Activated naive CD4-positive, alpha-beta T cell treated with anti-CD3 and anti-CD28 coated beads, Interleukin-2, amount 10 ng/mL, durations not matched to agents 7 days and 5 days (primary cell): ENCODE measurements at regions not wholly inside any gene's neighbourhood (a gene's known extent, or its start where the extent isn't known, plus 50 kb on each side); places are given as distances from the start of the nearest gene placed in this dataset.
"Not testable (repeated sequence)": the region's sequence is repeated elsewhere in the genome, so short reads cannot be mapped to it uniquely, and the experiment has no call there.

Experiments used
- CTCF ChIA-PET: fragments of 350-600 bp; sonication (Branson Sonifier 250); formaldehyde crosslinking; loops from one replicate; lab custom pipeline; 2021; ENCODE audit warnings: antibody characterized with exemption; lab: Charles Lee
- DNase-seq: peaks from one replicate; pipeline ENCODE4 v3.0.0-alpha.2; 2020
- H3K27ac Mint-ChIP-seq: one replicate; pipeline ENCODE4 v1.8.0; 2021; ENCODE audit warnings: mild to moderate bottlenecking, moderate library complexity, mixed read lengths
- H3K27me3 Mint-ChIP-seq: one replicate; pipeline ENCODE4 v1.8.0; 2021; ENCODE audit warnings: mild to moderate bottlenecking, mixed read lengths
- H3K36me3 Mint-ChIP-seq: one replicate; pipeline ENCODE4 v1.8.0; 2021; ENCODE audit warnings: mixed read lengths
- H3K4me1 Mint-ChIP-seq: one replicate; pipeline ENCODE4 v1.8.0; 2021; ENCODE audit warnings: mixed read lengths
- H3K4me3 Mint-ChIP-seq: one replicate; pipeline ENCODE4 v1.8.0; 2021; ENCODE audit warnings: mild to moderate bottlenecking, moderate library complexity, mixed read lengths
- H3K9me3 Mint-ChIP-seq: one replicate; pipeline ENCODE4 v1.8.0; 2021; ENCODE audit warnings: mixed read lengths

- no peak overlapping the region for H3K27ac Mint-ChIP-seq
- no peak overlapping the region for H3K4me3 Mint-ChIP-seq
- H3K27me3 Mint-ChIP-seq: no peaks in the 10 kb centered on the region
- H3K9me3 Mint-ChIP-seq: no peaks in the 10 kb centered on the region
- H3K36me3 Mint-ChIP-seq: peaks cover 10% of the 10 kb centered on the region
- DNase-seq: no peak
- CTCF ChIA-PET: no interaction called here
- H3K4me1 Mint-ChIP-seq: peaks cover 40% of the 10 kb centered on the region
Observed at GRCh38 chr9:747567-747966, 93.9 kb upstream of the DMRT1 start.

DNA sequence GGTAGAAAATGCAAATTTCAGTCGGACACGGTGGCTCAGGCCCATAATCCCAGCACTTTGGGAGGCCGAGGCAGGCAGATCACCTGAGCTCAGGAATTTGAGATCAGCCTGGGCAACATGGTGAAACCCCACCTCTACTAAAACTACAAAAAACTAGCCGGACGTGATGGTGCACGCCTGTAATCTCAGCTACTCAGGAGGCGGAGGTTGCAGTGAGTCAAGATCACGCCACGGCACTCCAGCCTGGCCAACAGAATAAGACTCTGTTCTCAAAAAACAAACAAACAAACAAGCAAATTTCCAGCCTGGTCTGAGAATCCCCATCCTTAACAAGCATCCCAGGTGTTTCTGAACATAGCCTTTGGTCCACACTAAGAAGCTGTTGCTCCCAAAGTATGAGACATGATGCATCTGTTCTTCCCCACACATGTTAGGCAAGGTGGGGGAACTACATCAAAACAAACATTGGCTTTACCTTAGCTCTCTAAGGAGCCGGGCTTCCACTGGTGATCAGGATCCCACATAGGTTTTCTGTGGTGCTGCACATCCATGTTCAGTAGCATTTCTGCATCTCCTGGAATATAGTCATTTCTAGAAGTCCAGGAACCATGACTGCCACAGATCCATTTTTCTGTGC is 92.5 kb upstream of the DMRT1 start:
- Mint-ChIP-seq H3K9me3 (no peaks in the 10 kb centered on the region), H3K27ac (no peak overlapping the region), H3K36me3 (peaks cover 10% of the 10 kb centered on the region), H3K4me3 (no peak overlapping the region), H3K27me3 (no peaks in the 10 kb centered on the region), H3K4me1 (peaks cover 40% of the 10 kb centered on the region)
- no peak for DNase-seq
- CTCF ChIA-PET: interaction anchor here (1.3 kb wide), 1 partner anchor 16 kb away, joined by 4 read pairs; no protein-coding TSS in a partner anchor

GRCh38 chr9:749716-750115 is 91.8 kb upstream of the DMRT1 start:
- Mint-ChIP-seq H3K9me3 (no peaks in the 10 kb centered on the region), H3K27ac (no peak overlapping the region), H3K27me3 (no peaks in the 10 kb centered on the region), H3K36me3 (peaks cover 7% of the 10 kb centered on the region), H3K4me1 (peaks cover 40% of the 10 kb centered on the region), H3K4me3 (no peak overlapping the region)
- CTCF ChIA-PET: interaction anchor here (1.3 kb wide), 1 partner anchor 15 kb away, joined by 4 read pairs; no protein-coding TSS in a partner anchor
- peak; percentile 62 for DNase-seq

DNA sequence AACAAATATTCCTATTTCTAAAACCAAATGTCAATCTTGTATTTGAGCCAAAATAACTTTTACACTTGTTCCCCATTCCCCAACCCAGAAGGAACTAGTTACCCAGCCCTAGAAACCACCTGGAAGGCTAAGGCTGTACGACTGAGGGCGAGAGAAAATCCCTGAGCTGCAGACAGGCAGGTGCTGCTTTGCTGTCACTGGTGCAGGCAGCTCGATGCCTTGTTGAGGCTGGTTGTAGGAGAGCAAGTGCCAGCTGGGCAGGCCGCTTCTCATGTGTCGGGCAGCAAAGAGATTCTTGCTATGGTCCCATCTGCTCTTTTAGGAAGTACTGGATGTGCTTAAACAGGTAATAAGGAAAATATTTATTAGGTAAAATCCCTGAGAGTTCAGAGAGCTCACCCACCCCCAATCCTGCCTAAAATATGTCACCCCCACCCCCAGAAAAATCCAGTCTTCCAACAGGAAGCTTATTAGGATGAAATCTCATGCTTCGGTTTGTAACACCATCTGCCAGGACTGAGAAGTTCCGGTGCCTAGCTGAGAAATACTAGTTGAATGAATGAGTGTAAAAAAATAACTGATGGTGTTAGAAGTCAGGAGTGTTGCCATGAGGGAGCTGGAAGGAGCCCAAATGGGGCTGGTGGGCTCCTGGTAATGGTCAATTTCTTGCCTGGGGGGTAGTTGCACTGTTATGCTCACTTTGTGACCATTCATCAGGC is 91.1 kb upstream of the DMRT1 start:
- CTCF ChIA-PET: interaction anchor here (0.6 to 1.3 kb wide), 3 partner anchors 14 to 448 kb away, joined by 3 to 4 read pairs (median 3); no protein-coding TSS in a partner anchor
- Mint-ChIP-seq H3K9me3 (no peaks in the 10 kb centered on the region), H3K36me3 (peaks cover 7% of the 10 kb centered on the region), H3K27me3 (no peaks in the 10 kb centered on the region), H3K27ac (peak overlapping the region; percentile 24), H3K4me3 (no peak overlapping the region), H3K4me1 (peaks cover 45% of the 10 kb centered on the region)
- no peak for DNase-seq

DNA sequence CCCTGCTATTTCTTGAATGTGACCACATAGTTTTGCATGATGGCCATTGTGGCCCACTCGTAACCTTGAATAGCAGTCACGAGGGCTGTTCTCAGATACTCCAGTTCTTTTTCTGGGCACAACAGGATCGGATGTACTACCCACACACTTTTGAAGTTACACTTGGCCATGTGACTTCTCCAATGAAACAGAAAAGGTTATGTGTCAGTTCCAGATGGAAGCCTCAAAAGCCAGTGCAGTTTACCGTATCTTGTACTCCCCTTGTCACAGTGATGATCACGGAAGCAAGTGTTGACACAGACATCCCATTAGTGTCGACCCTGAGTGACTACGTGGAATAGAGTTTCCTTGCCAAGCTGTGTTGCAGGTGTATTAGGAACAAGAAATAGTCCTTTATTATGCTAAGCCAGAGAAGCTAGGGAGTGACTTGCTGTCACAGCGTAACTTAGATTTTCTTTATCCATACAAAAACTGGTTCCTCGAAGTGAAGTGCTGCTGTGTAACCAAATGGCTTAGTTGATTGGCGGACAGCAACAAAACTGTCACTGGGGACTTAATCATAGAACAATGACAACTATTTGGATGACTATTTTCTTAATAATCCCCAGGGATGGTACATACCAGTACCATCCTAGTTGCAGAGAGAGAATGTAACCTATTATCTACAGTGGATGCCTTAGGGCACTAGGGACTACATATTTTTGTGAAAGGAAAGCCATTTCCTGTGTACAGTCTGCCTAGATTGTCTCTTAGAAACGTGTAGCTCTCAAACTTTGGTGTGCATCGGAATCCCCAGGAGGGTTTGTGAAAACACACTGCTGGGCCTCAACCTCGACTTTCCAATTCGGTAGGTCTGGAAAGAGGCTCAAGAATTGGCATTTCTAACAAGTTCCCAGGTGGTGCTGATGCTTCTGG is 90.1 kb upstream of the DMRT1 start:
- CTCF ChIA-PET: interaction anchor here (0.6 to 1.6 kb wide), 3 partner anchors 32 to 449 kb away, joined by 3 to 4 read pairs (median 3); no protein-coding TSS in a partner anchor
- peaks cover 53% of the 10 kb centered on the region for H3K4me1 Mint-ChIP-seq
- no peak overlapping the region for H3K27ac Mint-ChIP-seq
- no peaks in the 10 kb centered on the region for H3K9me3 Mint-ChIP-seq
- peaks cover 3% of the 10 kb centered on the region for H3K36me3 Mint-ChIP-seq
- no peak overlapping the region for H3K4me3 Mint-ChIP-seq
- H3K27me3 Mint-ChIP-seq: peaks cover 3% of the 10 kb centered on the region
- DNase-seq: no peak

DNA sequence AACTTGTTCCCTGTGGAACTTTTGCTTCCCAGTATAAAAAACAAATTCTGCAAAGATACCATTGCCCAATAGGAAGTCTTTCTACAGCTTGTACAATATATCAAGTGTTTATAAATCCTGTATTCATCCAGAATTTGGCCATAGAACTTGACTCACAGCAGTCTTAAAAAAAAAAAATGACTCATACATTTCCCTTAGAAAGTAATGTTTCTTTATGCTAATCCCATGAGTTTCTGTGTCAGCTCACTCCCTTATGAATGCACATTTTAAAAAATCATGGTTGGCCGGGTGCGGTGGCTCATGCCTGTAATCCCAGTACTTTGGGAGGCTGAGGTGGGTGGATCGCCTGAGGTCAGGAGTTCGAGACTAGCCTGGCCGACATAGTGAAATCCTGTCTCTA is 89.3 kb upstream of the DMRT1 start:
- Mint-ChIP-seq H3K4me1 (peaks cover 54% of the 10 kb centered on the region), H3K4me3 (no peak overlapping the region), H3K27me3 (peaks cover 8% of the 10 kb centered on the region), H3K9me3 (no peaks in the 10 kb centered on the region), H3K36me3 (peaks cover 3% of the 10 kb centered on the region), H3K27ac (no peak overlapping the region)
- CTCF ChIA-PET: interaction anchor here (0.6 to 1.6 kb wide), 2 partner anchors 33 to 139 kb away, joined by 3 to 4 read pairs; no protein-coding TSS in a partner anchor
- DNase-seq: no peak

- H3K9me3 Mint-ChIP-seq: no peaks in the 10 kb centered on the region
- H3K4me3 Mint-ChIP-seq: no peak overlapping the region
- DNase-seq: no peak
- H3K27me3 Mint-ChIP-seq: peaks cover 13% of the 10 kb centered on the region
- peaks cover 57% of the 10 kb centered on the region for H3K4me1 Mint-ChIP-seq
- CTCF ChIA-PET: no interaction called here
- no peak overlapping the region for H3K27ac Mint-ChIP-seq
- H3K36me3 Mint-ChIP-seq: peaks cover 3% of the 10 kb centered on the region
Observed at GRCh38 chr9:752681-753200, 88.8 kb upstream of the DMRT1 start.

DNA sequence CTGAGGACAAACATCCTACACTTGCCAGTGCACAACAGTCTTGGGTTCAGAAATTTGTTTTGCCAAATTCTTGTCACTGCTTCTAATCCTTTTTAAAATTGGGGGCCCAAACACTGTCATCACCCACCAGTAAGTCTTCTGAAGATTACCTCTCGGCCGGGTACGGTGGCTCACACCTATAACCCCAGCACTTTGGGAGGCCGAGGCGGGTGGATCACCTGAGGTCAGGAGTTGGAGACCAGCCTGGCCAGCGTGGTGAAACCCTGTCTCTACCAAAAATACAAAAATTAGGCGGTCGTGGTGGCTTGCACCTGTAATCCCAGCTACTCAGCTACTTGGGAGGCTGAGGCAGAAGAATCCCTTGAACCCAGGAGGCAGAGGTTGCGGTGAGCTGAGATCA is 87.8 kb upstream of the DMRT1 start:
- H3K36me3 Mint-ChIP-seq, H3K4me3 Mint-ChIP-seq, CTCF ChIA-PET, H3K9me3 Mint-ChIP-seq, H3K27ac Mint-ChIP-seq, DNase-seq: not testable (repeated sequence)
- peaks cover 54% of the 10 kb centered on the region for H3K4me1 Mint-ChIP-seq
- peaks cover 18% of the 10 kb centered on the region for H3K27me3 Mint-ChIP-seq

DNA sequence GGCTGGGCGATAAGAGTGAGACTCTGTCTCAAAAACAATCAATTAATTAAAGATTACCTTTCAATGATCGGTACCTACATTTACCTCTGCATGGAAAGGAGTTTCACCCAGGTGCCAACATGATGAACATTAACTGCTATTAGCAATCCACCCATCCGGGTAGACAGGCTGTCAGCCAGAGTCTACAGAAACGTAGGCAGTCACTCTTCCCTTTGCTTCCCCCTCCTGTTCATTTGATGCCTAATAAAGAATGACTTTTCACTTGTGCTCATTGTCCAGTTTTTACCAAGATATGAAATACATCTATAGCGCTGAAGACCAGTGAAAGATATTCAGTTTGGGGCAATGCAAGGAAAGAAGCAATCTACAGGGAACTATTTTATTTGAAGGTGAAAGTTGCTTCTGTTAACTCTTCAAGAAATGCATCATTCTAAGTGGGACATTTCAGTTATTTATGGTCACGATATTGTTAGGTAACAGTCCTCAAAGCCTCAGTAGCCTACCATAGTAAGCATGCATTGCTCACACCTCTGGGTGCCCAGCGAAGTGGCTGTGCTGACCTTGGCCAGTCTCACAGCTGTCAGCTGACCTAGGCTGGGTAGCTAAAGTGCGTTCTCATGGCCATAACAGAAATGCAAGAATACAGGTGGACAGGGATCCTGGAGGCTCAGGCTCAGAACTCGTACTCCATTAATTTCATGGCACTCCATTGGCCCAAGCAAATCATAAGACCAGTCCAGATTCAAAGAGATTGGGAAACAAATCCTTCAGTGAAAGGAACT is 87.2 kb upstream of the DMRT1 start:
- Mint-ChIP-seq H3K27me3 (peaks cover 18% of the 10 kb centered on the region), H3K4me3 (no peak overlapping the region), H3K27ac (no peak overlapping the region), H3K9me3 (no peaks in the 10 kb centered on the region), H3K36me3 (no peaks in the 10 kb centered on the region), H3K4me1 (peaks cover 48% of the 10 kb centered on the region)
- DNase-seq: no peak
- CTCF ChIA-PET: interaction anchor here (10.9 kb wide), 1 partner anchor 140 kb away, joined by 138 read pairs; no protein-coding TSS in a partner anchor

DNA sequence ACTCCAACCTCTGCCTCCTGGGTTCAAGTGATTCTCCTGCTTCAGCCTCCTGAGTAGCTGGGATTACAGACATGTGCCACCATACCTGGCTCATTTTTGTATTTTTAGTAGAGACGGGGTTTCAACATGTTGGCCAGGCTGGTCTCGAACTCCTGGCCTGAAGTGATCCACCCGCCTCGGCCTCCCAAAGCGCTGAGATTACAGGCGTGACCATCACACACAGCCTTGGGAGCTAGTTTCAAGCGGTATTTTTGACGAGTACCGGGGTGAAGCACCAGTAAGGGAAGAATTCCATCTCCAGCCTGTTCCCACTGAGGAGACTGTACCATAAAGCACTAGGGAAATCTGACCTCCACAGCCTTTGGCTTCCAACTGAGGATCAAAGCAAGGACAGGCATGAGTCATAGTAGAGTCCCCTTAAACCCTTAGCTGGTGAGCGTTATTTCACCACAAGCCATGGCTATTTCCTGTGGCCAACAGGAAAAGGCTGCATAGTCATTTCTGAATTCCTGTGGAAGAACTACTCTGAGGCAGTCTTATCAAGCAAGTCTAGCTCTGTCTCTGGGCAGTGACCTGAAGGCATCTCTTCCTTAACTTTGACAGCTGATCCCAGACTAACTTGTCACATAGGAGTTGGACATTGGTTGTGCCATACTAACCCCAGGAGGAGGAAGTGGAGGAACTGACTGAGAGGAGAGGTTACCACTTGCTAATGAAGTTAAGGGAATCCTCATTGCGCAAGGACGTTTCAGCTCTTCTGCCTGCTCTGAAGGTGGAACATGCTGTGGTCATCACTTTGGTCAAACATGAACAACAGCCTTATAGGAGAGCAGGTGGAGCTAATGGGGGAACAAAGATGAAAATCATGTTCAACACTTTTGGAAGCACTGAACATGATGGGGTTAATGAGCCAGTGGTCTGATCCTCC is 85.8 kb upstream of the DMRT1 start:
- CTCF ChIA-PET: interaction anchor here (1.1 to 10.9 kb wide), 5 partner anchors 10 to 142 kb away, joined by 3 to 138 read pairs (median 4); no protein-coding TSS in a partner anchor
- H3K27ac Mint-ChIP-seq: no peak overlapping the region
- DNase-seq: no peak

GRCh38 chr9:757246-757881 is 84.1 kb upstream of the DMRT1 start:
- H3K4me1 Mint-ChIP-seq: peaks cover 30% of the 10 kb centered on the region
- no peak overlapping the region for H3K27ac Mint-ChIP-seq
- CTCF ChIA-PET: interaction anchor here (0.5 to 10.9 kb wide), 3 partner anchors 80 to 386 kb away, joined by 3 to 138 read pairs (median 4); no protein-coding TSS in a partner anchor
- H3K4me3 Mint-ChIP-seq: no peak overlapping the region
- H3K27me3 Mint-ChIP-seq: peaks cover 34% of the 10 kb centered on the region
- no peak for DNase-seq
- no peaks in the 10 kb centered on the region for H3K36me3 Mint-ChIP-seq
- H3K9me3 Mint-ChIP-seq: no peaks in the 10 kb centered on the region

More for the DNA sequence above, 85.8 kb upstream of the DMRT1 start:
- Mint-ChIP-seq H3K9me3 (no peaks in the 10 kb centered on the region), H3K4me1 (peaks cover 40% of the 10 kb centered on the region), H3K27me3 (peaks cover 22% of the 10 kb centered on the region), H3K36me3 (no peaks in the 10 kb centered on the region), H3K4me3 (no peak overlapping the region)

- no peaks in the 10 kb centered on the region for H3K9me3 Mint-ChIP-seq
- H3K4me3 Mint-ChIP-seq: no peak overlapping the region
- H3K27ac Mint-ChIP-seq: no peak overlapping the region
- no peaks in the 10 kb centered on the region for H3K36me3 Mint-ChIP-seq
- peaks cover 30% of the 10 kb centered on the region for H3K4me1 Mint-ChIP-seq
- CTCF ChIA-PET: interaction anchor here (10.9 kb wide), 1 partner anchor 144 kb away, joined by 138 read pairs; no protein-coding TSS in a partner anchor
- DNase-seq: no peak
- H3K27me3 Mint-ChIP-seq: peaks cover 36% of the 10 kb centered on the region
Observed at GRCh38 chr9:758146-758545, 83.4 kb upstream of the DMRT1 start.
